ENCODE measurements at regions not wholly inside any gene's neighbourhood (a gene's known extent, or its start where the extent isn't known, plus 50 kb on each side); places are given as distances from the start of the nearest gene placed in this dataset.

- H3K4me3 Mint-ChIP-seq, result no peak overlapping the region
- H3K27me3 Mint-ChIP-seq (ENCODE audit: low read depth), result peaks cover 11% of the 10 kb centered on the region
- no peak for TF ChIP-seq CTCF (IDR thresholded peaks at IDR 0.05; ENCODE audit: unreplicated experiment in 3 of 3)
- no peak overlapping the region for H3K27ac Mint-ChIP-seq
- H3K9me3 Mint-ChIP-seq, result no peaks in the 10 kb centered on the region
- H3K36me3 Mint-ChIP-seq (ENCODE audit: low read depth), result no peaks in the 10 kb centered on the region
- peaks cover 7% of the 10 kb centered on the region for H3K4me1 Mint-ChIP-seq
Observed at GRCh38 chr2:7972670-7973069, 709.2 kb upstream of the ID2 start.

GRCh38 chr2:7973801-7974480 lies 707.9 kb upstream of the ID2 start:
- H3K27me3 Mint-ChIP-seq (ENCODE audit: low read depth), result peaks cover 10% of the 10 kb centered on the region
- no peak for TF ChIP-seq CTCF (IDR thresholded peaks at IDR 0.05; ENCODE audit: unreplicated experiment in 3 of 3)
- no peaks in the 10 kb centered on the region for H3K36me3 Mint-ChIP-seq (ENCODE audit: low read depth)

GRCh38 chr2:7974936-7975335 lies 706.9 kb upstream of the ID2 start:
- Mint-ChIP-seq H3K27me3 (ENCODE audit: low read depth) (peaks cover 10% of the 10 kb centered on the region), H3K4me1 (peaks cover 5% of the 10 kb centered on the region), H3K4me3 (no peak overlapping the region), H3K36me3 (ENCODE audit: low read depth) (no peaks in the 10 kb centered on the region), H3K9me3 (no peaks in the 10 kb centered on the region), H3K27ac (no peak overlapping the region)
- TF ChIP-seq CTCF (IDR thresholded peaks at IDR 0.05; ENCODE audit: unreplicated experiment in 3 of 3), result no peak

More at GRCh38 chr2:7973801-7974480, 707.9 kb upstream of the ID2 start:
- no peak overlapping the region for H3K4me3 Mint-ChIP-seq
- no peak overlapping the region for H3K27ac Mint-ChIP-seq
- peaks cover 11% of the 10 kb centered on the region for H3K4me1 Mint-ChIP-seq
- no peaks in the 10 kb centered on the region for H3K9me3 Mint-ChIP-seq

GRCh38 chr2:7976206-7976605 lies 705.6 kb upstream of the ID2 start:
- H3K36me3 Mint-ChIP-seq (ENCODE audit: low read depth), result no peaks in the 10 kb centered on the region
- H3K27ac Mint-ChIP-seq, result no peak overlapping the region
- H3K9me3 Mint-ChIP-seq, result no peaks in the 10 kb centered on the region
- peaks cover 5% of the 10 kb centered on the region for H3K4me1 Mint-ChIP-seq
- peaks cover 10% of the 10 kb centered on the region for H3K27me3 Mint-ChIP-seq (ENCODE audit: low read depth)
- TF ChIP-seq CTCF (IDR thresholded peaks at IDR 0.05; ENCODE audit: unreplicated experiment in 3 of 3), result no peak
- H3K4me3 Mint-ChIP-seq, result no peak overlapping the region

GRCh38 chr2:7977981-7978380 lies 703.9 kb upstream of the ID2 start:
- H3K27me3 Mint-ChIP-seq (ENCODE audit: low read depth), result peaks cover 7% of the 10 kb centered on the region
- peaks cover 5% of the 10 kb centered on the region for H3K36me3 Mint-ChIP-seq (ENCODE audit: low read depth)
- H3K27ac Mint-ChIP-seq, result peak overlapping the region in 1 of 3 experiments; percentile 17
- H3K9me3 Mint-ChIP-seq, result peaks cover 5% of the 10 kb centered on the region
- no peak overlapping the region for H3K4me3 Mint-ChIP-seq
- peaks cover 5% of the 10 kb centered on the region for H3K4me1 Mint-ChIP-seq
- no peak for TF ChIP-seq CTCF (IDR thresholded peaks at IDR 0.05; ENCODE audit: unreplicated experiment in 3 of 3)

- peaks cover 3% of the 10 kb centered on the region for H3K27me3 Mint-ChIP-seq (ENCODE audit: low read depth)
- no peak overlapping the region for H3K4me3 Mint-ChIP-seq
- peaks cover 5% of the 10 kb centered on the region for H3K36me3 Mint-ChIP-seq (ENCODE audit: low read depth)
- no peak for TF ChIP-seq CTCF (IDR thresholded peaks at IDR 0.05; ENCODE audit: unreplicated experiment in 3 of 3)
- peaks cover 5% of the 10 kb centered on the region for H3K4me1 Mint-ChIP-seq
- H3K27ac Mint-ChIP-seq, result no peak overlapping the region
- H3K9me3 Mint-ChIP-seq, result peaks cover 15% of the 10 kb centered on the region
Observed at GRCh38 chr2:7982054-7982453, 699.8 kb upstream of the ID2 start.

Measured in nephron (organoid).